ENCODE measurements at regions not wholly inside any gene's neighbourhood (a gene's known extent, or its start where the extent isn't known, plus 50 kb on each side); places are given as distances from the start of the nearest gene placed in this dataset.

- no peak for DNase-seq
These were observed 329.1 kb downstream of the MTX2 start for GRCh38 chr2:176598351-176598750.

DNA sequence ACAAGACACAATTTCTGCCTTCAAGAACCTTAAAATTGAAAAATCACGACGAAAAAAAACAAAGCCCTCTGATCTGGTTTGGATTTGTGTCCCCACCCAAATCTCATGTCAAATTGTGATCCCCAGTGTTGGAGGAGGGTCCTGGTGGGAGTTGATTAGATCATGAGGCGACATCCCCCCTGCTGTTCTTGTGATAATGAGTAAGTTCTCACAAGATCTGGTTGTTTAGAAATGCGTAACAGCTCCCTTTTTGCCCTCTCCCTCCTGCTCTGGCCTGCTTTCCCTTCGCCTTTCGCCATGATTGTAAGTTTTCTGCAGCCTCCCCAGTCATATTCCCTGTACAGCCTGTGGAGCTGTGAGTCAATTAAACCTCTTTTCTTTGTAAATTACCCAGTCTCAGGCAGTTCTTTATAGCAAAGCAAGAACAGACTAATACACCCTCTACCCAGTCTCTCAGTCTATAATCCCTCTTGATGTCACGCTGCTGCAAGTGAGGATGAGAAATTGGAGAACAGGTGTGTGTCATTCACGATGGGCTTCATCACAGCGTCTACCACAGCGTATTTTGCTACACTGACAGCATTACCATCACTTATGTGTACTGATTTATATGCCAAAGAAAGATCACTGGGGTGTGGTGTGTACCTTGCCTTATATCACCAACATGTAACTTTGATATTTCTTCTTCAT is 330.7 kb downstream of the MTX2 start:
- no peak for DNase-seq

DNA sequence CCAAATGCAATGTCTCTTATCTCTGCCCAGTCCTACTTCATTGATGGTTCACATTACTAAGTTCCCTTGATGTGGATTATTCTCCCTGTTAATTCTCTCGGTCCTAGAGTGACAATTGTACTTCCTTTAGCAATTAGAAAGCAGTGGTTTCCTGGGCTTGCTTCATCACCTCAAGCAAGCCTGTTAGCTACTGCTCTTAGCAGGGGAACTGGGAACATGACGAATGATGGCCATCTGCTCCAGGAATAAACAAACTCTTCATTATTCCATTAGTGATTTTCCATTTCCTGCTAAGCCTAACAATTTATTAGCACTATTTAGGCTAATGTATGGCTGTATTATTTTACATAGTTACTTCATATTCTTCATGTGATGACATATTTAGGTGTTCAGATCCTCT is 331.8 kb downstream of the MTX2 start:
- no peak for DNase-seq

GRCh38 chr2:176612036-176612435 is 342.8 kb downstream of the MTX2 start:
- DNase-seq, result no peak

DNA sequence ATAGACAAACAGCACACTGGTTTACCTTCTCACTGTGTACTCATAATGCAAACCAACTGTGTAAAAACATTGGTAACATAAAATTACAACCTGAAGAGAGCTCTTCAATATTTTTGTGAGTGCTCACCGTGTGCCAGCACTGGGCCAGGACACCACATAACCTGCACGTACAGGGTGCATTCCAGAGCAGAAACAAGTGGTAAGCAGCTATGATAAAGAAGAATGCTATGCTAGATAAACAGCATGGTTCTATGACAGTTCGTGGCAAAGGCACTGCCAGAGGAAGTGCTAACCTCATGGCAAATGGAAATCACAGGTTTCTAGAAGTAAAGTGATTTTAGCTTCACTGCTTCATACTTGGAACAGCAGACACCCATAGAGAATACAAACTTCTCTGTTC is 343.5 kb downstream of the MTX2 start:
- DNase-seq, result no peak

DNA sequence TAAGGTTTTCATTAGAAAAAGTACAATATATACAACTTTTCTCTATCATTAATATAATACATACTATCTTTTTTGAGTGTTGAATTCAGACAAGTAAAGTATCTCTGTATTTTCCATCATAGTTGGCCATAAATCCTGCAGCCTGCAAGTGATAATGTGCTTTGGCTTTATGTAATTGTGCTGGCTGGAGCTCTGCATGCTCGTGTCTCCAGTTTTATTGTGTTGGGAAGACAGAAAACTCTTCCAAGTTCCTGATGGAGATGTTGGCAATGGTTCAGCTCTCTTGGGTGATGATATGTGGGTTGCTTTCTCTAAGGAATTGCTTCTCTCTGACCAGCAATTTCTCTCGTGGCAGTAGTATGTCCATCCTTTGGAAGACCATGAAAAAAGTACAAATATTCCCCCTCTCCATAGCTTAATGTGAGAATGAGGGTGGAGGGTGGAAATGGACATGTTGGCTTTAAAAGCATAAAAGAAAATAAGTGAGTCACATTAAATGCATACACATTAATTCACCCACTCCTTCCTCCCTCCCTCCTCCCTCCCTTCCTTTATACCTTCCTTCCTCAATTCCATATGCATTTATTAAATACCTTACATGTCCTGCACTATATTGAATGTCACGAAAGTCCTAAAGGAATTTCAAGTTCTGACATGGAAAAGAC is 344.2 kb downstream of the MTX2 start:
- DNase-seq, result no peak

GRCh38 chr2:176614049-176614448 is 344.8 kb downstream of the MTX2 start:
- no peak for DNase-seq

- no peak for DNase-seq
These were observed 345.7 kb downstream of the MTX2 start for GRCh38 chr2:176614930-176615329.

GRCh38 chr2:176619504-176619903 is 350.3 kb downstream of the MTX2 start:
- no peak for DNase-seq

DNA sequence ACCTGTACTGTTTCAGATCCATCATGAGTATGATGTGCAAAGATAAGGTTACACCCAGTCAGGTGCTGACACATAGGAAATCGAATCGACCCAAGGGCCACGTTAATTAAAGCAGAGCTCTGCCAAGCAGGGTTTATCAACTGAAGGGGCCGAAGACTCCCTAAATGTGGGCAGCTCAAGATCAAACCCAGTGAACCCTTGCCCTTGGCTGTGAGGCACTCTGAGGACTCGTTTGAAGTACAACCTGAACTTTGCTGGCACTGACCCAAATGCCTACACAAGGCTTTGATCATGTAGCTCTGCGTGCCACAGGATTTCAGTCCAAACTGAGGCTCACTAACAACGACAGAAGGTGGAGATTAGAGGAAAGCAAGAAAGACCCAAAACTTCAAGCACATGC is 352.1 kb downstream of the MTX2 start:
- no peak for DNase-seq

GRCh38 chr2:176622792-176623191 is 353.6 kb downstream of the MTX2 start:
- no peak for DNase-seq

- DNase-seq, result no peak
These were observed 357.6 kb downstream of the MTX2 start for GRCh38 chr2:176626796-176627195.

DNA sequence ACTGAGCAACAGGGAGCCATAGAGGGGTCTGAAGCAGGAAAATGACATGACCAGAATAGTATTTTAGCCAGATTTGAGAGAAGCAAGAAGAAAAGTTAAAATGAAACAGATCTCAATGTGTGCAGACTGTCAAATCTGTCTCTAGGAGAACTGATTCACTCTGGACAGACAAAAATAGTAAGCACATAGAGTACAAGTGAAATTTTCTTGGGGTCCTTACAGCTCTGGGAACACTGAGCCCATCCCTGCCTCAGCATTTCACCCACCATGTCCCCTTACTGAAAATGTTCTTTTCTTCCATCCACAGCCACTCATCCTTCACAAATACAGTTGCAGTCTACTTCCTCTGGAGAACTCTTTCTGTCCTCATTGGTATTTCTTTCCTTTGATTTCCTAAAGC is 359.2 kb downstream of the MTX2 start:
- no peak for DNase-seq

GRCh38 chr2:176633754-176634153 is 364.5 kb downstream of the MTX2 start:
- no peak for DNase-seq

- DNase-seq, result no peak
These were observed 367.2 kb downstream of the MTX2 start for GRCh38 chr2:176636401-176636800.

GRCh38 chr2:176637142-176637485 is 367.9 kb downstream of the MTX2 start:
- no peak for DNase-seq

- DNase-seq, result peak in 2 of 56 donors; percentile 5 to 13
These were observed 368.4 kb downstream of the MTX2 start for GRCh38 chr2:176637486-176638166.

DNA sequence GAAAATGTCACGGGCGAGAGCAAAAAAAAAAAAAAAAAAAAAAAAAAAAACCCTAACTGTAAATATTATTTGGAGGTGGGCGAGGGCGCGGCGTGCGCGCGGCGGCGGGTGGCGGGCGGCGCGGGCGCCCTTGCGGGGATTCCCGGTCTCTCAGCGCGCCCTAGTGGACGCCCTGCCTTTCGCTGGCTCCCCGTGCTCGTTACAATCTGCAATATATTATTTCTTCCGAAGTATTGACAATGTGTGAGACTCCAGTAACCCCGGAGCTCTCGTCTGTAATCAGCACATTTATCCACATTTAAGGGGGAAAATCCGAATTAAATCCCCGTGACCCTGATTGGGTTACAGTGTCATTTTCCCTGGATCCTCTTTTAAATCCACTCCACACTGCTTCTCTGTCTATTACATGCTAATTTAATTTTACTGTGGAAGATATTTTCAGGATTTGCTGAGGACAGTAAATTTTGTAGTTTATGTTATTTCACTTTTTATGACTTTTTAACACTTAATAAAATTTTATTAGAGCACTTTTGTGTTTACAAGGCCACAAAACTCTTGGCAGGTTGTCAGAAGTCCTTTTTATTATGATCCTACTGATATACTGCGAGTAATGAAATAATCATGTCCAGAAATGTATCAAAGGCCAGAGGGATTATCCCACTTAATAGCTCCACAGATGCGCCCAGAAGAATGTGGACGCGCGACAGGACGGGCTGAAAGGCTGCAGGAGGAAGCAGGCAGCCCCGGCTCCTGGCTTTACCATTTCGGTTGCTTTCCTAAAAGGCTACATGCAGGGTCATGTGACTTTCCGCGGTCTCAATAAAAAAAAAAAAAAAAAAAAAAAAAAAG is 369.1 kb downstream of the MTX2 start:
- peak in 38 of 56 donors; percentile 0 to 67 (median 22) for DNase-seq

DNA sequence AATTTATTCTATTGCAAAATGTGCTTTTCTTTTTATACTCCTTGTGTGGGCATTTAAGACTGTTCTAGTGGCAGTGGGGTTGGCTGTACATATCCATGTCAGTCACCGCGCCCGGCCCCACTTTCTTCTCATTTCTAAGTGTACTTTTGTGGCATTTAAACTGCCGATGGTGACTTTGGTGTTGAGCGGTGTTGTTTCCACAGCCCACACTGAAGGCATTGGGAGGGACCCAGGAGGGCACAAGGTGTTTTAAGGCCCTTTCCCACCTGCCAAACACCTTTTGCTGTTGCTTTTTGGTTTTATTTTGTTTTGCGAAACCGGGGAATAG is 369.7 kb downstream of the MTX2 start:
- DNase-seq, result no peak

DNA sequence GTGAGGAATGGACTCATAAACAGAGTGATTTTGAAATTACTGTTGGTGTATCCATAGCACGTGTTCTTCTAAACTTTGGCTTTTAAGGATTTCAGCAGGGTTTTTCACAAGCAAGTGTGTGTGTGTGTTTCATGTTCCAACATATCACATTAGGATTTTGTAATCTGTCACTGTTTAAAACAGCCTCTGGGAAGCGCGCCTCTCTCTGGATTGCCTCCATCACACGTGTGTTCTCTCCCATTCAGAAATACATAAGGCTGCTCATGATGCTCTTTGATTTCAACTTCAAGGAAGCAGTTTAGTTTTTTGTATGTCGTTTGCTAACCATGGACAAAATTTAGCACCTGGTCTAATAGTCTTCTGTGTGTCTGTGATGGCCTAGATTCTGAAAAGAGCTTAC is 370.4 kb downstream of the MTX2 start:
- no peak for DNase-seq

GRCh38 chr2:176641436-176641835 is 372.2 kb downstream of the MTX2 start:
- no peak for DNase-seq

DNA sequence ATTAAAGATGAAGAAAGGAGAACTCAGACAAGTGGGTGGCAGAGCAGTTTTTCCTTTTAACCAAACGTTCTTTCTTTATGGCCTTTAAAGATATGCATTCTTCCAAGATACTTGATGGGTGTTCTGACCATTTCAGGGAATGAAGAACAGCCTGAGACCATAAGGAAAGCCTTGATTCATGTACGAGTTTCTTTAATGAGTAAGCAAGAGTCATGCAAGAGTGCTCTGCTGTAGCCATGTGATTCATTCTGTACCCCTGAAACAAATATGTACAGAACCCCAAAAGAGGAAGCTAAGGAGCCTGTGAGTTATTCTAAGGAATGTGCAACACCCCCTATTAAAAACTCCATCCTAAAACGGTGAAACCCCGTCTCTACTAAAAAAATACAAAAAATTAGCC is 372.8 kb downstream of the MTX2 start:
- no peak for DNase-seq
